NCI-H345 treated with DMSO at 0.1 percent for 48 hours (cell line): ENCODE measurements at regions not wholly inside any gene's neighbourhood (a gene's known extent, or its start where the extent isn't known, plus 50 kb on each side); places are given as distances from the start of the nearest gene placed in this dataset.
"Not testable (repeated sequence)": the region's sequence is repeated elsewhere in the genome, so short reads cannot be mapped to it uniquely, and the experiment has no call there.

Experiments
- DNase-seq: peaks from one replicate; lab custom pipeline; 2025; ENCODE audit not compliant: unreplicated experiment; lab: John Stamatoyannopoulos, UW

DNA sequence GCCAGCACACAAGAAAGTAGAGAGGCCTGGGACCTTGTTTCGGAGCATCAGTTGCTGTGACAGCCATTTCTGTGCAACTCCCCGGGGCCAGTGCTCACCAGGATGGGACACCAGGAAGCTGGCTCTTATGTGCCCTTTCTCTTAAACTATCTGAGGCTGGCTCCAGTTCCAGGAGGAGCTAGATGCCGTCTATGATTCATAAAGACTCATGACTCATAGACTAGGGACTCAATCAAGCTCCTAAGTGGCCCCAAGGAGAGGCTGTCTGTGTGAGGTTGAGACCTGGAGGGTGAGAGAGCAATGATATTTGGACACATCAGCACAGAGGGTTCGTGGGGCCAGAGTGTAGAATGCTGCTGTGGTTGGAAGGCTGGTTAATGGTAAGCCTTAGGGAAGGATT, 580.1 kb downstream of the CCSER2 start:
- DNase-seq: no peak

DNA sequence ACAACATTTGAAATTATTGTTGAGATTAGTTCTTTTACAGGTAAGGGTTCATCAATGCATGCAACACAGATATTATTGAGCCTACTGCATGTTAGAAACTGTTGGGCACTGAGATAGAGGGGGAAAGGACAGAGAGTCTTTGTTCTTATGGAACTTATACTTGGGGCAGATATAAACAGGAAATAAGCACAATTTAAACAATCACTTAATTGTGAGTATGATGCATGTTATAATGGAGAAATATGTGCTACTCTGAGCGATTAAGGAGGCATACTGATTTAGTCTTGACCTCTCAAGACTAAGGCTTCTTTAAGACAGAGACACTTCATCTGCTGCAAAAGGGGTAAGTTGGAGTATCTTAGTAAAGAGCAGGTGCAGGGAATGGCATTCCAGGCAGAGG, 593.3 kb downstream of the CCSER2 start:
- DNase-seq: no peak

DNA sequence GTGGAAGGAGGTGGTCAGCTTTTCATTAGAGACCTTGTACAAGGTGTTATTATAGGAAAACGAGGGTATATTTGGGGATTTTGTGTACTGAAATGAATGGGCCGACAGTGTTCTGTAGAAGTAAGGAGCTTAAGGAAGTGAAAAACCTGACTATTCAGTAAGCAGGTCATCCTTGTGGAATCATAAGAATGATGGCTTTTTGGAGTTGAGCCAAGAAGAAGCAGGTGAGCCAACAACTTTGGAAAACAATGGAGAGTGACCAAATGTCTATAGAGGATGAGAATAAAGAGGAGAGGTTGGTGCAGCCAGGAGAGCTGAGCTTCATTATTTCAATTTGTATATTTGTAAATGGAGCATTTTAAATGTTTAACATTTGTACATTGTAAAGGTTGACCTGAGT, 595.7 kb downstream of the CCSER2 start:
- DNase-seq: no peak

DNA sequence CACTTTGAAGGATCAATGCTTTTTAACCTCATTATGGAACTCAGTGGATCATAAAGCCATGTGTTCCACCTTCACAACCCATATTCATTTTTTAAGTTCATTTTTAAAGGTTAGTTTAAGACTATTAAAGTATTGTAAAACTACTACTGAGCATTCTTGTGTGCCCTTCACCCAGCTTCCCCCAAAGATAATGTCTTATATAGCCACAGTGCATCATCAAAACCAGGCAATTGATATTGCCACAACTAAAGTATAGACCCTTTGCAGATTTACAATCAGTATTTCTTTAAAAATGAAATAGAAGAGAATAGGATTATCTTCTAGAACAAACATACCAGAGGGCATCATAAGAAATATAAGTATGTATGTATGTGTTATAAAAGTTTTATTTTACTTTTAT, 597.1 kb downstream of the CCSER2 start:
- no peak for DNase-seq

DNA sequence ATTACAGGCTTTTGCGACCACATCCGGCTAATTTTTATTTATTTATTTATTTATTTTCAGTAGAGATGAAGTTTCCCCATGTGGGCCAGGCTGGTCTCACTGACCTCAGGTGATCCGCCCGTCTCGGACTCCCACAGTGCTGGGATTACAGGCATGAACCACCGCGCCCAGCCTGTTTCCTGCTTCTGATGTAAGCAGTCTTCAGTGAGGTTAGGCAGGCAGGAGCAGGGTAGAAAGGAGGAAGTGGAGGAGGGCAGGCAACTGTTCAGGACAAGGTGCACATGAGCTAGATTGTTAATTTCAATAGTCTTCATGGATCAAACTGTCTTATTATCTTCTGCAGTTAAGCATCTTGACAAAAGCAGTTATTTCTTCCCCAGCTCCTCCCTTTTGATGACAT, 605.0 kb downstream of the CCSER2 start:
- DNase-seq: no peak

DNA sequence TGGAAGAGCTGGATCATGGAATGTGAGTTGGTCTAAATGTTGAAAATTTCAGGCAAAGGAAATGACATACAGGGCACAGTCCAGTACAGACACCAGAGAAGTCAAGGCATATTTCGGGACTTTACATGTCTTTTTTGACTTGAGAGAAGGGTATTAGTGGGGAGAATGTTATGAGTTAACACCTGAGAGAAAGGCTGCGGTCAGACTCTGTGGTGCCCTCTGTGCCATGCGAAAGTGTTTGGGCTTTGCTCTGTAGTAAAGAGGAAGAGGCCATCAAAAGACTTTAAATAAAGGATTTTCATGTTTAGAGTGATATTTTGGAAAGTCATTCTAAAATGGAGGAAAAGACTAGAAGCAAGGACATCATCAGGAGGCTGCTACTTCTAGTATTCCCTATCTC, 607.4 kb downstream of the CCSER2 start:
- DNase-seq: no peak

DNA sequence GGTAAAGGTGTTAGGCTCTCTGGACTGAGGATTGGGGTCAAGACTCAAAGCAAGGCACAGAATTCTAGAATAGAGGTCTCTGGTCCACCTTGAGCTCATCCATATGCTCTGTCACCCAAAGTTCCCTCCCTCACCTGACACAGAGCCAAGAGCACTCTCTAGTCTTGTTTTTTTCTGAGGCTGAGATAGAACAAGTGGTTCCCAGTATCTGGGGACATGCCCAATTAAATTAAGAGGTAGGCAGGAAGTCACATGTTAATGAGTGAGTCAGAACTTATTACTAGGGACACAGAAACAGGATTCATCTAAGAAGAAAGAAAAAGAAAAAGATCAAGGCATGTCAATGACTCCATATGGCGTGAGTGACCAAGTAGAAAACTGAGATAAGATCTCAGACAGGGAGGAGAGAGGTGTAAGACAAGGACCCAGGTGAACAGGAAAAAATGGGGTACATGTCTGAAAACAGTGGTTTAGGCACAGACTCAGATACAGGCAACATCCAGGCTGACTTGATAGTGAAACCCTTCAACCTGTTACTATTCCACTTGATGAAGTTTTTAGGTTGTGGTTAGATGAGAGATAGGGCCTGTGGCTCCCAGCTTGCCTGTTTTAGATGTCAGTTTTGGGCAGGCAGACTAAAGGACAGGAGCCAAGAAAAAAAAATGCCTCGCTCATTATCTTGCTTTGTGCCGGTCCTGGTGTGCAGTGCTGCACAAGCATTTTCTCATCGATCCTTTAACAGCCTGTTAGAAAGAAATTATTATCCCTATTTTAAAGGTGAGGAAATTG, 609.9 kb downstream of the CCSER2 start:
- no peak for DNase-seq

DNA sequence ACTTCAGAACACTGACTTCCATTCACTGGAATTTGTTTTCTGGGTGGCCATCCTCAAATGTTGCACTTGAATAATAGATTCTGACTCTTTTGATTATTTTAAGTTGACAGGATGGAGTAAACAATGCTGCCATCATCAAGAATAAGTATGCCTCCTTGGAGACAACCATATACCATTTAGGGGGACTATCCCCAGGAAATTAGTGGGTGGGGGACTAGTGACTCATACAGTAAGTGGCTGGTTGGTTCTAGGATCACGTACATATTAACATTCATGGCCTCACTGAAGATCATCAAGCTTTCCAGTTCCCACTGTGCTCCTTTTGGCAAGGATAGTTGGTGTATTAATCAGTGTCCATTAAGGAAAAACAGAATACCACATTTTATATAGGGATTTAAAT, 615.2 kb downstream of the CCSER2 start:
- DNase-seq: no peak

DNA sequence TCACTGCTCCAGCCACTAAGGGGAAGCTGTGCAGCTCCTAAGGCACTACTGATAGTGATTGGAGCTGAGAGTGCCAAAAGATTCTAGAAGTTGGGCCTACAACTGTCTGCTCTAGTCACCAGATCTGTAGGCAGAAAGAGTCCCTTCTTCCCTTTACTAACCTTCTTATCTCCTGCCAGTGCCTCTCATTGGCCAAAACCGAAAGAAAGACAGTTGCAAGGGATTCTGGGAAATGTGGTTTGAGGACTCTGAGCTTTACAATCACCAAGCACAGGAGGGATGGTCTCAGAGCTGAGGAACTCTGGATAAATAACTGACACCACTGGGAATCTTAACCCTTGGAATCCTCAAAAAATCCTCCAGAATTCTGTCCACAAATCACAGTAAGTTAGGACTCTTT, 615.8 kb downstream of the CCSER2 start:
- no peak for DNase-seq

DNA sequence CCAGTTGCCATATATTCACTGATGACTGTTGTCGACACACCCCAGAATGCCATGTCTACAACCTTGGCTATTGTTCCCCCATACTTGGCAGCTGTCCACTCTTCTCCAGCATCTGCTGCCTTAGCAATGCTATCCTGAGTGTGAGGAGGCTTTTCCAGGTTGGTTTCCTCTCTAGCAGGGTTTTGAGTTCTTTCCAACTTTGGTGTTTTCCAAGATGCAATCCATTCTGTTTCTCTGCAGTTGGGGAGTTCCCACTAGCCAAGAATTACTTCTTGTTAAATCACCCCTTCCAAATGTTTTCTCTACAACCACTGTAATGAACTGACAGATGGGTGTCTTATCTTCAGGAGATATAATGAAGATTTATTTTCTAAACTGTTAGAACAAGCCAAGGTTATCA, 617.4 kb downstream of the CCSER2 start:
- DNase-seq: no peak

DNA sequence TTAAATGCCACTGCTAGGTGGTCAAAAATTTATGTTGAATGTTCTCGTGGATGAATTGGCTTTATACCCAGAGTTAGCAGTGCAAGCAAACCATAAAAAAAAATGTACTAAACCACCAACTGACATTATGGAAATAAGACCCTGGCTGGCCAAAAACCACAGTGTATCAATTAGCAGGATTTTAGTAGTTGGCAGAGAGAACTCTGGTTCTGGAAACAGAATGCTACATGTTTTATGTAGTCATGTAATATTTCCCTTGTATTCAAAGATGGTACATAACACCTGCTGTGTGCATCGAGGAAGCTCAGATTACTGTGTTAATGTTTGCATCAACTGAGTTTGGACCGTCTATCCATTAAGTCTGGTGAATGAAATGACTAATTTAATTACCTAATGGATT, 618.5 kb downstream of the CCSER2 start:
- DNase-seq: no peak

DNA sequence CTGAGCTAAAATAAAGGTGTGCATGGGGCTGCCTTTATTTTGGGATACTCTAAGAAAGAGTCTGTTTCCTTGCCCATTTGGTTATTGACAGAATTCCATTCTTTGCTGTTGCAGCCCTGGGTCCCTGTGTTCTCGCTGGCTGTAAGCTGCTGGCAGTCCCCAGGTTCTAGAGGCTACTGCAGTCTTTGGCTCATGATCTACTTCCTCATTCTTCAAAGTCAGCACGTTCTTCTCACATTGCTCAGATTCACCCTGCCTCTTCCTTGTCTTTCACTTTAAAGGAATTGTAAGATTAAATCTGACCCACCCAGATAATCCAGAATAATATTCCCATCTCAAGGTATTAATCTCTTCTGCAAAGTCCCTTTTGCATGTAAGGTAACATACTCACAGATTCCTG, 620.3 kb downstream of the CCSER2 start:
- no peak for DNase-seq

DNA sequence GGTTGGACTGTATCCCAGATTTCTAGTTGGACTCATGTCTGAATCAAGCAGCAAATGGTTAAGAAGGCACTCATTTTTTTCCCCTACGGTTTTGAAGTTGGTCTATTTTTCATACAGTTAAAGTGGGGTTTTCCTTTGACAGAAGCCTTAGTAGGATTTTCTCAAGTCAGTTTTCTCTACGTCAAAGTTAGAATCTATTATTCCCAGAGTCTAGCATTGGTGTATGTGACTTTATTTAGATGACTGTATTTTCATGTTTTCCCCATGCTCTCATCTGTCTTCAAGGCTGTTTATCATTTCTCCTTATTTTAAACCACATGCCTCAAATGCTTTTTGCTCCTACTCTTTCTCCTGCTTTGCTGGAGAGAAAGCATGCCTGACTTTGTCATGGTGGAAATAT, 623.2 kb downstream of the CCSER2 start:
- DNase-seq: no peak

DNA sequence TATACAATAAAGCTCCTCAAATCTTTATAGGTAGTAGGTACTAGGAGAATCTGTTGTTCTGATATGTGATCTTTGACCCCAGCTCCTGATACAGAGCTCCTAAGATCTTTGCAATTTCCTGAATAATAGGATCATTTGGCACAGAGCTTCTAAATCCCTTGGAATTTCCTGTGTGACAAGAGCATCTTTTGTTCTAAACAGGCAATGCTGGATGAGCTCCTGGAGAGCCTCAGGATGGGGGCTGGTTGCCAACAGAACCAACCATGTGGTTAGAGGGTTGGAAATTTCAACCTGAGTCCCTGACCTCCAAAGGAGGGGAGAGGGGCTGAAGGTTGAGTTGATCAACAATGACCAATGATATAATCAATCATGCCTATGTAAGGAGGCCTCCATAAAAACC, 629.0 kb downstream of the CCSER2 start:
- DNase-seq: no peak

DNA sequence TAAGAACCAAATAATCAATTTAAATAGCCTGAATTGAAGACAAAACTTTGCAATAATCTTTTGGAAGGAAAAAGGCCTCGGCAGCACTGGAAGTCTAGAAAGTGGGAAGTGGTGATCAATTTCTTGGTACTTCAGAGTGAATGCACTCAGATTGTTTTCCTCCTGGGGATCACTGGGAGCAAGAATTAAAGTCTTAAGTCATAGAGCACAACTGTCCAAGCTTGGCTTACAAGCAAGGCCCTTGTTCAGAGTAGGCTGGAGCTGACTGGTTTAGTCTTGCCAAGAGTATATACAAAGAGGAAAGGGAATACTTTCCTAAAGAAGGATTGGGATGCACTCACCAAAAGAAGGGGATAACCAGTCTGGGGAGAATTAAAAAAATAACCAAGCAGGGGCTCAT, 637.1 kb downstream of the CCSER2 start:
- no peak for DNase-seq

DNA sequence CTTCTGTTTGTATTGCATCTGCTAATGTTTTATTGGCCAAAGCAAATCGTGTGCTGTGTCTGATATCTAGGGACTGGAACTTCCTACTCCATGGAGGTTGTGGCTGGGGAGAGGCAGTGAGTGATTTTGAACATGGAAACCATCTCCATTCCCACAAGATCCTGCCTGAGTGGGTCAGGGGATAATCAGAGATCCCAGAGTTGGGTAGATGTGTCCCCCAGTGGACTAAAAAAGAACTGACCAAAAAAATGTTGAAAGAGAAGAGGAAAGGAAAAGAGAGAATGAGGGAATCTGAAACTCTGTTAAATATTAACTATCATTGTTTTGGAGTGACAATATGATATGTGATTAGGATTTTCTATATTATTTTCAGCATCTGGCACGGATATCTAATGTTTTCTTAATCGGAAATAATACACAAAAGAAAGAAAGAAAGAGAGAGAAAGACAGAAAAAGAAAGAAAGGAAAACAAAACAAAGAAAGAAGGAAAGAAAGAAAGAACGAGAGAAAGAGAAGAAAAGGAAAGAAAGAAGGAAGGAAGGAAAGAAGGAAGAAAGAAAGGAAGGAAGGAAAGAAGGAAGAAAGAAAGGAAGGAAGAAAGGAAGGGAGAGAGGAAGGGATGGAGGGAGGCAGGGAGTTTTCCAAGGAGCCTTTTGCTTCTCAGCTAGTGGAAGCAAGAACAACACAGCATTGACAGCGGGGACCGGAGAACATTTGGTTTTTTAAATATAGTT, 638.5 kb downstream of the CCSER2 start:
- DNase-seq: no peak

DNA sequence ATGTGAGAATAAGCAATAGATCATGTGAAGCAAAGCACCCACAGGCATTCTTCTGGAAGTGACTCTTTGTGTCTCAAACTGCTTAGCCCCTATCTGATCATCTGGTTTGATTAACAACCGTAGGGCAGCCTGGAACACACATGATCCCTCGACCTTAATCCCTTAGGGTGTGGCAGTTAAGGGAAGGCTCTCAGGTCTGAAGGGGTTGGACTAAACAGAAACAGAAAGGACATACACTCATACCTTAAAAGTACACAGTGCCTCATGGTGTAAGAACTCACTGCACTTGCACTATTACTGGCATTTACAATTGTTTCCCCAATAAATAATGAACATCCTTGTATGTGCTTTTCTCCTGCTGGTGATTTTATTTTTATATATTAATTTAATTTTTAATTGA, 640.9 kb downstream of the CCSER2 start:
- not testable (repeated sequence) for DNase-seq

DNA sequence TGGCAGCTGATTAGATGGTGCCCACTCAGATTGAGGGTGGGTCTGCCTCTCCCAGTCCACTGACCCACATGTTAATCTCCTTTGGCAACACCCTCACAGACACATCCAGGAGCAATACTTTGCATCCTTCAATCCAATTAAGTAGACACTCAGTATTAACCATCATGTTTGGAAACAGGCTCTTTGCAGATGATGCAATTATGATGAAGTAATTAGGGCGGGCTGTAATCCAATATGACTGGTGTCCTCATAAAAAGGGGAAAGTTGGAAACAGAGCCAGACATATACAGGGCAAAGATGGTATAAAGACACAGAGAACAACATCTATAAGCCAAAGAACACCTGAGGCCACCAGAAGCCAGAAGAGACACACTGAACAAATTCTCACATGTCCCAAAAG, 658.6 kb downstream of the CCSER2 start:
- DNase-seq: no peak

DNA sequence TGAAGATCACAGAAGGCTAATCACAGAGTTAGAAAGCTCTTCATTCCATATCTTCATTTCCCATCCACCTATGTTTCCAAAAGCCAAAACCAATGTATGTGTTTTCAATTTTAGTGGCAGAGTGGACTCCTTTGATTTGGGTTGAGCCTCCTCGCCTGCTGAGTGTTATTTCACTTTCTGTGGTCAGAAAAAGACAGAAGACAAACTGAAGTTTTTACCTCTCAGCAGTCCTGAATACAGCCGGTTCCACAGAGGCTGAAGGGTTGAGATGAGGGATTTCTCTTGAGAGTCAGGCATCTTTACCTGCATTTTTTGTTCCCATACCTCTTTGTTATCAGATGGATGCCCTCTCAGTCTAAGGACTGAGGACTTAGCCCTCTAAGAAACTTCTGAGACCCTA, 659.6 kb downstream of the CCSER2 start:
- DNase-seq: no peak

DNA sequence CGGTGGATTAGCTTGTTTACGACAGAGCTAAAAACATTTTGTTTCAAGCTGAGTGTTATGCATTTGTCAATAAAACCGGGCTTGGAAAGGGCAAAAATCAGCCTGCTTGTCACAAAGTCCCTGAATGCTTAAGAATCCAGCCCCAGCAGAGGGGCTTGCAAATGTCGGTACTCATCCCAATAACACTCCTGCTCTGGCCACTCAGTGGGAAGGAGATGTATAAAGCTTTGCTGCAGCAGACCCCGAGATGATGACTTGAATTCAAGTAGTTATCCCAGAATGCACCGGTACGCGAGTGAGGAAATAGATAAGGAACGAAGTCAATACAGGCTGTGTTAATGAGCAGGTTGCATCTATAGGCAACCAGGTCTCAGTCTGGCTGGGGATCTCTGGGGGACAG, 662.3 kb downstream of the CCSER2 start:
- DNase-seq: no peak

DNA sequence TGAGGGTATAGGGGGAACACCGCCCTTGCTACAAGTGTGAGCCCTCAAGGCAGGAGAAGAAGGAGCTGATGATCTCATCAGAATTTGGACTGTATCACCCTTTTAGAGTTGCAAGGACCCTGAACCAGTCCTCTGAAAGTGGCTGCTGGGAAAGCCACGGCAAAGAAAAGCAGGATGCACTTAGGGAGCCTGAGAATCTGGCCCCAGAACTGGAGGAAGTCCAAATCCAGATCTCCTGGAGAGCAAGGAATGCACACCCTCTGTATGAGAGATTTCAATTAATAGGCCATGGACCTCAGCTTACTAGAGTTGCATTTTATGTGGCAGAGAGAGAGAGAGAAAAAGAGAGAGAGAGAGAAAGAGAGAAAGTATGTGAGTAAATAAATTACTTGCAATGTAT, 662.9 kb downstream of the CCSER2 start:
- no peak for DNase-seq

DNA sequence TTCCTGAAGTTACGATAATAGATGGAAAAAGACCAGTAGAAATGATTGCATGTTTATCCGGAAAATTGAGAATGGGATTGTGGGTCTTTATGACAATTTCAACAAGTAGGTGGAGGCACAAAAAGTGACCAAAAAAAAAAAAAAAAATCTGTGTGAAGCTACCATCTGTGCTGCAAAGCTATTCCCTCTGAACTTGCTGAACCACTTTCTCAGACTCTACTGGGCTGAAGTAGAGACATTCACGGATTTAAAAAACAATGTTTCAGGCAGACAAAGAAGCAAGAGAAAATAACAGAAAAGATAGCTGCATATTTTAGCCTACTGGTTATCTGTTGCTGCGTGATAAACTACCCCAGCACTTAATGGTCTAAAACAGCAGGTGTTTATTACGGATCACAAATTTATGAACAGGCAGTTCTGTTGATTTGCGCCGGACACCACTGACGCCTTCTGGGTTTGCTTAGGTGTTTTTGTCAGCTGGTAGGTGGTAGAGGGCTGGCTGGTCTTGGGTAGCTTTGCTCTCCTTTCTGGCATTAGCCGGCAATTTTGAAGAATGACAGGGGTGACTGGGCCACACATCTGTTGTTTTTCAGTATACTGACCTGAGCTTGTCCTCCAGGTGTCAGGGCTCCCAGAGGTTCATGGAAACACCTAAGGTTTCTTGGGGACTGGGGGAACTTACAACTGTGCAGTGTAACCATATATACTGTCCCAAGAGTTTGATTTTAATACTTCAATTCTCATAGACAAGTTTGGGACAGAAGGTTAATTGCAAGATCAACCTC, 665.1 kb downstream of the CCSER2 start:
- DNase-seq: no peak
